ENCODE measurements at regions not wholly inside any gene's neighbourhood (a gene's known extent, or its start where the extent isn't known, plus 50 kb on each side); places are given as distances from the start of the nearest gene placed in this dataset.

- no peaks in the 10 kb centered on the region for H3K36me3 ChIP-seq (ENCODE audit: insufficient read depth, insufficient read length, low read length)
- no peaks in the 10 kb centered on the region for H3K27me3 ChIP-seq (ENCODE audit: insufficient read depth, insufficient read length)
- H3K9me3 ChIP-seq (ENCODE audit: insufficient read depth, low read length): no peaks in the 10 kb centered on the region
- no peak for TF ChIP-seq SUZ12 (IDR thresholded peaks at IDR 0.05; ENCODE audit: extremely low read depth, insufficient read depth, insufficient read length)
- TF ChIP-seq ZNF274 (IDR thresholded peaks at IDR 0.05; ENCODE audit: low read depth, low read length): no peak
- no peak for TF ChIP-seq YY1 (IDR thresholded peaks at IDR 0.05; ENCODE audit: insufficient read depth, insufficient read length)
- H3K4me1 ChIP-seq (ENCODE audit: insufficient read depth, insufficient read length): no peaks in the 10 kb centered on the region
- no peak overlapping the region for H3K4me3 ChIP-seq (ENCODE audit: insufficient read length, low read depth)
- DNase-seq (ENCODE audit: low read depth, low spot score): peak; percentile 2
- H3K9ac ChIP-seq (ENCODE audit: insufficient read length, low read depth): no peak overlapping the region
These were observed 616.7 kb downstream of the GALR1 start for GRCh38 chr18:77866351-77866750.

GRCh38 chr18:77870199-77870598, 620.6 kb downstream of the GALR1 start:
- no peaks in the 10 kb centered on the region for H3K27me3 ChIP-seq (ENCODE audit: insufficient read depth, insufficient read length)

DNA sequence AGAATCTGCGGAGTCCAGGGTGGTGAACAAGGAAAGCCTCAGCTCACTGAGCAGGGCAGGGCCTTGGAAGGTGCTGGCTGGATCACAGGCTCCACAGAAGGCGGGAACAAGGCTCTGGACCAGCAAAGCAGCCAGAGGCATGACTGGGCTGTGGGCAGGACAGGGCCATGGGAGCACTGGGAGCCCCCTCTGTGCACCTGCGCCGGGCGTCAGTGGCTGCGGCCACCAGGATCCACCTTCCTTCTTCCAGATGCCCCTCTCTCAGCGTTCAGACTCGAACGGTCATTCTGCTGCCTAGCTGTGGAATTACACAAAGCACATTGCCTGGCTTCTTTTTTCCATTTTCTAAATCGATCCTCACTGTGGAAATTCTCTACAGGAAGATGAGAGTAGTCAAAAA, 621.2 kb downstream of the GALR1 start:
- H3K4me3 ChIP-seq (ENCODE audit: insufficient read length, low read depth): no peak overlapping the region
- DNase-seq (ENCODE audit: low read depth, low spot score): no peak
- H3K36me3 ChIP-seq (ENCODE audit: insufficient read depth, insufficient read length, low read length): no peaks in the 10 kb centered on the region
- no peaks in the 10 kb centered on the region for H3K9me3 ChIP-seq (ENCODE audit: insufficient read depth, low read length)
- H3K9ac ChIP-seq (ENCODE audit: insufficient read length, low read depth): no peak overlapping the region
- no peaks in the 10 kb centered on the region for H3K27me3 ChIP-seq (ENCODE audit: insufficient read depth, insufficient read length)
- no peaks in the 10 kb centered on the region for H3K4me1 ChIP-seq (ENCODE audit: insufficient read depth, insufficient read length)
- TF ChIP-seq YY1 (IDR thresholded peaks at IDR 0.05; ENCODE audit: insufficient read depth, insufficient read length): no peak
- TF ChIP-seq SUZ12 (IDR thresholded peaks at IDR 0.05; ENCODE audit: extremely low read depth, insufficient read depth, insufficient read length): no peak
- TF ChIP-seq ZNF274 (IDR thresholded peaks at IDR 0.05; ENCODE audit: low read depth, low read length): no peak

More at GRCh38 chr18:77870199-77870598, 620.6 kb downstream of the GALR1 start:
- H3K4me3 ChIP-seq (ENCODE audit: insufficient read length, low read depth): no peak overlapping the region
- no peaks in the 10 kb centered on the region for H3K36me3 ChIP-seq (ENCODE audit: insufficient read depth, insufficient read length, low read length)
- H3K9ac ChIP-seq (ENCODE audit: insufficient read length, low read depth): no peak overlapping the region
- no peaks in the 10 kb centered on the region for H3K4me1 ChIP-seq (ENCODE audit: insufficient read depth, insufficient read length)
- DNase-seq (ENCODE audit: low read depth, low spot score): no peak
- H3K9me3 ChIP-seq (ENCODE audit: insufficient read depth, low read length): no peaks in the 10 kb centered on the region
- TF ChIP-seq SUZ12 (IDR thresholded peaks at IDR 0.05; ENCODE audit: extremely low read depth, insufficient read depth, insufficient read length): no peak
- TF ChIP-seq YY1 (IDR thresholded peaks at IDR 0.05; ENCODE audit: insufficient read depth, insufficient read length): no peak
- TF ChIP-seq ZNF274 (IDR thresholded peaks at IDR 0.05; ENCODE audit: low read depth, low read length): no peak

DNA sequence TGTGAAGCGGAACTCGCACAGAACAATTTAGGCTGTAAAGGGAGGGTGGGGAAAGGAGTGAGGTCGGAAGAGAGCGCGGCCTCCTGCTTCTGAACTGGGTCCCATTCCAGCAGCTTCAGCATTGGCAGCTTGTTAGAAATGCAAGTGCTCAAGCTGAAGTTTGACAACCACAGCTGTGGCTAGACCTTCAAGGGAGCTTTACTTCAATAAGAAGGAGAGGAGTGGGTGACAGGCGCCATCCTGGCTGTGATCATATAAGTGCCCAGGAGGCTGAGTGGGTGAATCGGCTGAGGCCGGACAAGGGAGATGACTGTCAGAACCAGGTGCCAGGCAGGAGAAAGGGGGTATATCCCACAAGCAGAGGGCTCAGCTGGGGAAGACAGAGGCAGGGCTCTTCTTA, 622.5 kb downstream of the GALR1 start:
- H3K9me3 ChIP-seq (ENCODE audit: insufficient read depth, low read length): no peaks in the 10 kb centered on the region
- no peak for TF ChIP-seq YY1 (IDR thresholded peaks at IDR 0.05; ENCODE audit: insufficient read depth, insufficient read length)
- TF ChIP-seq ZNF274 (IDR thresholded peaks at IDR 0.05; ENCODE audit: low read depth, low read length): no peak
- no peak for TF ChIP-seq SUZ12 (IDR thresholded peaks at IDR 0.05; ENCODE audit: extremely low read depth, insufficient read depth, insufficient read length)
- H3K27me3 ChIP-seq (ENCODE audit: insufficient read depth, insufficient read length): no peaks in the 10 kb centered on the region
- no peak overlapping the region for H3K9ac ChIP-seq (ENCODE audit: insufficient read length, low read depth)
- no peak for DNase-seq (ENCODE audit: low read depth, low spot score)
- no peak overlapping the region for H3K4me3 ChIP-seq (ENCODE audit: insufficient read length, low read depth)
- no peaks in the 10 kb centered on the region for H3K36me3 ChIP-seq (ENCODE audit: insufficient read depth, insufficient read length, low read length)
- H3K4me1 ChIP-seq (ENCODE audit: insufficient read depth, insufficient read length): no peaks in the 10 kb centered on the region

DNA sequence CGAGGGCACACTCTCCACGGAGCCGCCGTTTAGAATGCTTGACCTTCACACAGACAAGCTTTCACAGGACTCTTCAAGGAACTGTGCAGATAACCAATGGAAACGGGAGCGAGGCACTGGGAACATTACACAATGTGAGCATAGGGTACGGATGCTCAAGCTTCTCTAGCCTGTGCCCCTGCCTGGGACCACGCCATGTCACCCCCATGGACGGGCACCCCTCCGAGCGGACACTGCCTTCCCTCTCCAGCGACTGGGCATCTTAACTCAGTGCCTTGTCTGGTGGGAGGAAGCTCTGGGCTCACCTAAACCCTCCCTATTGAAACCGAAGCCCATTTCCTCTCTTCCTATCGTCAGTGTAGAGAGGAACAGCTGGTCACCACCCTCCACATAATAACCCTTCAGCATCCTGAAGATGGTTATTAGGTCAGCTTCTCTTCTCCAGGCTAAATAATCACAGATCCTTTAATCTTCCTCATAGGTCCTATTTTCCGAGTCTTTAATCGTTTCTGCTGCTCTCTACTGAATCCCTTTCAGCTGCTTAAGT, 626.7 kb downstream of the GALR1 start:
- DNase-seq (ENCODE audit: low read depth, low spot score): no peak
- TF ChIP-seq YY1 (IDR thresholded peaks at IDR 0.05; ENCODE audit: insufficient read depth, insufficient read length): no peak
- no peak for TF ChIP-seq SUZ12 (IDR thresholded peaks at IDR 0.05; ENCODE audit: extremely low read depth, insufficient read depth, insufficient read length)
- no peak for TF ChIP-seq ZNF274 (IDR thresholded peaks at IDR 0.05; ENCODE audit: low read depth, low read length)
- H3K4me3 ChIP-seq (ENCODE audit: insufficient read length, low read depth): no peak overlapping the region
- no peak overlapping the region for H3K9ac ChIP-seq (ENCODE audit: insufficient read length, low read depth)
- H3K9me3 ChIP-seq (ENCODE audit: insufficient read depth, low read length): no peaks in the 10 kb centered on the region
- no peaks in the 10 kb centered on the region for H3K4me1 ChIP-seq (ENCODE audit: insufficient read depth, insufficient read length)
- H3K36me3 ChIP-seq (ENCODE audit: insufficient read depth, insufficient read length, low read length): no peaks in the 10 kb centered on the region
- H3K27me3 ChIP-seq (ENCODE audit: insufficient read depth, insufficient read length): no peaks in the 10 kb centered on the region

DNA sequence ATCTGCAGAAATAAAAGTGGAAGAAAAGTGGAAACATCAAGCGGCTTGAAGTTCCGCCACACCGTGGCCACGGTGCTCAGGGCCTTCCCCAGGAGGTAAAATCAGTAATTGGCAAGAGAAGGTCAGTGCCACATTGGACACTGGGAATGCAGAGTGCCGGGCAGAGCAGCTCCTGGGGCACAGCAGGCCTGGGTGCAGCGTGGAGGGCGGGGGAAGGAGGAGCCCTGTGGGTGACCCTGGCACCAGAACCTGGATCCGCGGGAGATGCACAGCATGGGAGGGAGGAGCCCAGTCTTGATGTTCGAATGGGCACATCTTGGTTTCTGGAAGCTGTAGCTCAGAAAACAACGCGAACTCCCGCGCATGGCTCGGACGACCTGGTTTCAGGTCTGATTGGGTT, 630.2 kb downstream of the GALR1 start:
- H3K4me1 ChIP-seq (ENCODE audit: insufficient read depth, insufficient read length): no peaks in the 10 kb centered on the region

GRCh38 chr18:77884454-77884853, 634.8 kb downstream of the GALR1 start:
- H3K9ac ChIP-seq (ENCODE audit: insufficient read length, low read depth): no peak overlapping the region
- TF ChIP-seq YY1 (IDR thresholded peaks at IDR 0.05; ENCODE audit: insufficient read depth, insufficient read length): no peak
- TF ChIP-seq SUZ12 (IDR thresholded peaks at IDR 0.05; ENCODE audit: extremely low read depth, insufficient read depth, insufficient read length): no peak
- no peak for TF ChIP-seq ZNF274 (IDR thresholded peaks at IDR 0.05; ENCODE audit: low read depth, low read length)
- H3K9me3 ChIP-seq (ENCODE audit: insufficient read depth, low read length): no peaks in the 10 kb centered on the region
- no peak for DNase-seq (ENCODE audit: low read depth, low spot score)
- H3K36me3 ChIP-seq (ENCODE audit: insufficient read depth, insufficient read length, low read length): no peaks in the 10 kb centered on the region
- H3K27me3 ChIP-seq (ENCODE audit: insufficient read depth, insufficient read length): no peaks in the 10 kb centered on the region
- no peaks in the 10 kb centered on the region for H3K4me1 ChIP-seq (ENCODE audit: insufficient read depth, insufficient read length)
- no peak overlapping the region for H3K4me3 ChIP-seq (ENCODE audit: insufficient read length, low read depth)

More for the DNA sequence above, 630.2 kb downstream of the GALR1 start:
- no peak for TF ChIP-seq ZNF274 (IDR thresholded peaks at IDR 0.05; ENCODE audit: low read depth, low read length)
- Histone ChIP-seq H3K9me3 (ENCODE audit: insufficient read depth, low read length) (no peaks in the 10 kb centered on the region), H3K4me3 (ENCODE audit: insufficient read length, low read depth) (no peak overlapping the region), H3K27me3 (ENCODE audit: insufficient read depth, insufficient read length) (no peaks in the 10 kb centered on the region), H3K36me3 (ENCODE audit: insufficient read depth, insufficient read length, low read length) (no peaks in the 10 kb centered on the region), H3K9ac (ENCODE audit: insufficient read length, low read depth) (no peak overlapping the region)
- no peak for DNase-seq (ENCODE audit: low read depth, low spot score)
